ENCODE measurements at regions not wholly inside any gene's neighbourhood (a gene's known extent, or its start where the extent isn't known, plus 50 kb on each side); places are given as distances from the start of the nearest gene placed in this dataset.

DNA sequence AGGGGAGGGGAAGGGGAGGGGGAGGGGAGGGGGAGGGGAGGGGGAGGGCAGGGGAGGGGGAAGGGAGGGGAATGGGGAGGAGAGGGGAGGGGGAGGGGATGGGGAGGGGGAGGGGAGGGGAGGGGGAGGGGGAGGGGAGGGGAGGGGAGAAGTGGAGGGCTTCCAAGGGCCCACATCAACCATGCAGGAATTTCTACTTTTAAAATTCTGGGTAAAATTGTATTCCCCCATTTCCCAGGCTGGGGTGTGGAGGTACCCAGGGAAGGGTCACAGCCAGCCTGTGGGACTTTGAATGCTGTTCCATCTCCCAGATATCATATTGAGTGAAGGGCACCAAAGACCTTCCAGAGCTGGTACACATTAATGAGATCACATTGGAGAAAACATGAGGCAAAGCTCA, 126.9 kb upstream of the ETS2 start:
- no peak overlapping the region for H2AFZ ChIP-seq (ENCODE audit: low read length)
- H4K20me1 ChIP-seq (ENCODE audit: insufficient read depth, low read length): no peaks in the 10 kb centered on the region
- no peak overlapping the region for H3K4me3 ChIP-seq (ENCODE audit: low read length)
- no peaks in the 10 kb centered on the region for H3K36me3 ChIP-seq (replicated peaks; ENCODE audit: insufficient read depth, low read length)
- no peaks in the 10 kb centered on the region for H3K27me3 ChIP-seq (replicated peaks; ENCODE audit: insufficient read depth, low read length)
- H3F3A ChIP-seq (ENCODE audit: insufficient read depth, low read length): no peaks in the 10 kb centered on the region
- H3K4me2 ChIP-seq (ENCODE audit: low read depth, low read length): 0 out of 2 replicates have a peak overlapping the region, but pooled peaks have one; percentile 39
- DNase-seq: no peak
- peaks cover 15% of the 10 kb centered on the region for H3K4me1 ChIP-seq (ENCODE audit: low read length)
- no peaks in the 10 kb centered on the region for H3K9me3 ChIP-seq (replicated peaks; ENCODE audit: insufficient read depth, low read length)
- no peak overlapping the region for H3K27ac ChIP-seq (ENCODE audit: low read length)
- no peak for TF ChIP-seq CTCF (IDR thresholded peaks at IDR 0.05; ENCODE audit: low read length)
- TF ChIP-seq EZH2phosphoT487 (IDR thresholded peaks at IDR 0.05; ENCODE audit: low read length): no peak
- TF ChIP-seq EZH2 (optimal IDR thresholded peaks at IDR 0.05; ENCODE audit: low read depth, low read length): no peak
- no peaks in the 10 kb centered on the region for H3K9me2 ChIP-seq (replicated peaks; ENCODE audit: insufficient read depth, low read length)
- H3K79me2 ChIP-seq (ENCODE audit: low read length): no peaks in the 10 kb centered on the region
- no peak overlapping the region for H3K9ac ChIP-seq (ENCODE audit: low read length)

DNA sequence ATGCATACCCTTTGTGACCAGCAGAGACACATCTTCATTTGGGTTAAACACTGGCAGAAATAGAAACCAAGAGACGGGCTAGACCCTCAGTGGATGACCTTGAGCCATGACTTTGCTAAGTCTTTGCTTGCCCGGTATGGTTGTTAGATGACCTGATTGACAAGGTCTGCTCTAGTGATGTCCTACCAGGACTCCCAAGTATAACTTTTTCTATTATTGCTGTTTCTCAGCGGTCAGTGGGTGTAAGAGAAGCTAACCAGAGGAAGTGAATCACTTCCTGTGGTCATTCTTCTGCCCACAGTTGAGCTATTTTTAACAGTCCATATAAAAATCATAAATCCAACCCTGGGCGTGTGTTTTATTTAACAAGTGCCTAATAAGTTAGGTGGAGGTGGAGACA, 126.2 kb upstream of the ETS2 start:
- H3K27ac ChIP-seq (ENCODE audit: low read length): no peak overlapping the region
- no peak overlapping the region for H3K9ac ChIP-seq (ENCODE audit: low read length)
- H2AFZ ChIP-seq (ENCODE audit: low read length): no peak overlapping the region
- no peaks in the 10 kb centered on the region for H3F3A ChIP-seq (ENCODE audit: insufficient read depth, low read length)
- no peaks in the 10 kb centered on the region for H3K9me2 ChIP-seq (replicated peaks; ENCODE audit: insufficient read depth, low read length)
- H3K4me1 ChIP-seq (ENCODE audit: low read length): peaks cover 15% of the 10 kb centered on the region
- no peaks in the 10 kb centered on the region for H3K27me3 ChIP-seq (replicated peaks; ENCODE audit: insufficient read depth, low read length)
- no peaks in the 10 kb centered on the region for H3K36me3 ChIP-seq (replicated peaks; ENCODE audit: insufficient read depth, low read length)
- peak; percentile 77 for DNase-seq
- H4K20me1 ChIP-seq (ENCODE audit: insufficient read depth, low read length): no peaks in the 10 kb centered on the region
- peak overlapping the region; percentile 39; the same call in 1 of the 2 replicates for H3K4me2 ChIP-seq (ENCODE audit: low read depth, low read length)
- no peaks in the 10 kb centered on the region for H3K79me2 ChIP-seq (ENCODE audit: low read length)
- H3K4me3 ChIP-seq (ENCODE audit: low read length): no peak overlapping the region
- TF ChIP-seq EZH2phosphoT487 (IDR thresholded peaks at IDR 0.05; ENCODE audit: low read length): no peak
- TF ChIP-seq CTCF (IDR thresholded peaks at IDR 0.05; ENCODE audit: low read length): no peak
- TF ChIP-seq EZH2 (optimal IDR thresholded peaks at IDR 0.05; ENCODE audit: low read depth, low read length): no peak
- H3K9me3 ChIP-seq (replicated peaks; ENCODE audit: insufficient read depth, low read length): no peaks in the 10 kb centered on the region

DNA sequence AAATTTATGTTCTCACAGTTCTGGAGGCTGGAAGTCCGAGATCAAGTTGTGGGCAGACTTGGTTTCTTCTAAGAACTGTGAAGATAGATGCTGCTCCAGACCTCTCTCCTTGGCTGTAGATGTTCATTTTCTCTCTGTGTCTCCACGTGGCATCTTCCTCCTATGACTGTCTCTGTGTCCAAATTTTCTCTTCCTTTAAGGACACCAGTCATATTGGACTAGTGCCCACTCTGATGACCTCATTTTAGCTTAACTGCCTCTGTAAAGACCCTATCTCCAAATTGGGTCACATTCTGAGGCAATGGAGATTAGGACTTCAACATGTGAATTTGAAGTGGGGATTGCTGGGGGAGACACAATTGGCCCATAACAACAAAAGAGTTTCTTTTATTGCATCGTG, 125.3 kb upstream of the ETS2 start:
- Histone ChIP-seq H3K9me2 (replicated peaks; ENCODE audit: insufficient read depth, low read length) (no peaks in the 10 kb centered on the region), H3K36me3 (replicated peaks; ENCODE audit: insufficient read depth, low read length) (no peaks in the 10 kb centered on the region), H3K4me2 (ENCODE audit: low read depth, low read length) (no peak overlapping the region), H3K27me3 (replicated peaks; ENCODE audit: insufficient read depth, low read length) (no peaks in the 10 kb centered on the region), H3K4me3 (ENCODE audit: low read length) (no peak overlapping the region), H3K9me3 (replicated peaks; ENCODE audit: insufficient read depth, low read length) (no peaks in the 10 kb centered on the region), H3F3A (ENCODE audit: insufficient read depth, low read length) (no peaks in the 10 kb centered on the region), H4K20me1 (ENCODE audit: insufficient read depth, low read length) (no peaks in the 10 kb centered on the region), H3K79me2 (ENCODE audit: low read length) (no peaks in the 10 kb centered on the region), H2AFZ (ENCODE audit: low read length) (no peak overlapping the region), H3K9ac (ENCODE audit: low read length) (no peak overlapping the region), H3K4me1 (ENCODE audit: low read length) (peaks cover 15% of the 10 kb centered on the region), H3K27ac (ENCODE audit: low read length) (no peak overlapping the region)
- no peak for DNase-seq
- TF ChIP-seq CTCF (IDR thresholded peaks at IDR 0.05; ENCODE audit: low read length) (no peak), EZH2phosphoT487 (IDR thresholded peaks at IDR 0.05; ENCODE audit: low read length) (no peak), EZH2 (optimal IDR thresholded peaks at IDR 0.05; ENCODE audit: low read depth, low read length) (no peak)

All from MM.1S (cell line).